ENCODE measurements at regions not wholly inside any gene's neighbourhood (a gene's known extent, or its start where the extent isn't known, plus 50 kb on each side); places are given as distances from the start of the nearest gene placed in this dataset.

DNA sequence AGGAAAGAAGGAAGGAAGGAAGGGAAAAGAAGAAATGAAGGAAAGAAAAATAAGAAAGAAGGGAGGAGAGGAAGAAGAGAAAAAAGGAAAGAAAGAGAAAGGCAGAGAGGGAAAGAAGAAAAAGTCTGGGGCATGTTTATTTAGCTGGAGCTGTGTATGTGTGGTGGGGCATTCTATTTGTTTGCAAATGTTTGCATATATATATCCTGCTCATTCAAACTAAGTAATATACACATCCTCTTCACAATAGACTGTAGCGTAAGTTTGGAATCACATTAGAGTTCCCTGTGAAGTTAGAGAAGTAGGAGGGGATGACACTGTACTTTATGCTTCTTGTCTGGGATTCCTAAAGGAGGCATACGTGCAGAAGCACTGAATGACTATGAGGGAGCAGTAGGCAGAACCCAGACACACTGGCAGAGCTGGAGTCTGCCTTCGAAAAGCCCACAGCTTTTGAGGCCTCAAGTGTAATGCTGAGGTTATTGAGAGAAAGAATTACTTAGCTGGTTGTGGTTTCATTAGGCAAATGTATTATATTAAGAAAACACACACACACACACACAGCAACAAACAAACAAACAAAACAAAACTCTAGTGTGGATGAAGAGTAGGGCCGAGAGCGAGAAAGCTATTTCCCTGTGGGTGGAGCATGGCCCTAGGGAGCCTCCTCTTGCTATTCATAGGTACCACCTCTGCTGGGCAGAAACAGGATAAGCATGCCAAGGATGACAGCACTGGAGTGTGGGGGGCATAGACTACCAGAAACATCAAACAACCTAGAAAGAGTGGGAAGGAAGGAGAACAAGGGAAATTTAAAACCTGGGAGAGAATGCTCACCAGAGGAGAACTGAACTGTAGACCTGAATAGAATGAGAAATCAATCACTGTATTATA, 905.1 kb upstream of the NXPH2 start:
- BruUV-seq (replicated peaks): no TSS peak
- Histone ChIP-seq H4K20me1 (replicated peaks; ENCODE audit: control insufficient read depth, extremely low read depth, insufficient read depth, low read length) (no peaks in the 10 kb centered on the region), H3K4me1 (ENCODE audit: control insufficient read depth, extremely low read depth, insufficient read depth, low read length) (no peaks in the 10 kb centered on the region), H3K4me3 (replicated peaks in 1 of 3; ENCODE audit: insufficient read depth in 1 of 3, low read depth in 1 of 3, low read length in 3 of 3) (no peak overlapping the region), H3K9ac (replicated peaks; ENCODE audit: extremely low read depth, insufficient read depth, low read length) (no peak overlapping the region), H3K4me2 (ENCODE audit: insufficient read depth, low read length) (no peak overlapping the region), H3K27ac (ENCODE audit: insufficient read depth, low read depth, low read length) (no peak overlapping the region), H3K79me2 (ENCODE audit: control insufficient read depth, insufficient read depth, low read length) (no peaks in the 10 kb centered on the region), H3K9me1 (replicated peaks; ENCODE audit: control insufficient read depth, extremely low read depth, insufficient read depth, low read length) (no peaks in the 10 kb centered on the region), H3K27me3 (ENCODE audit: control insufficient read depth in 2 of 2, insufficient read depth in 2 of 2, low read length in 2 of 2) (no peaks in the 10 kb centered on the region), H3K9me3 (replicated peaks; ENCODE audit: control insufficient read depth, insufficient read depth, low read length) (peaks cover 6% of the 10 kb centered on the region), H2AFZ (ENCODE audit: low read depth, low read length) (no peak overlapping the region), H3K36me3 (ENCODE audit: control insufficient read depth in 2 of 2, extremely low read depth in 1 of 2, insufficient read depth in 2 of 2, low read length in 2 of 2) (no peaks in the 10 kb centered on the region)
- FAIRE-seq (no peak), DNase-seq (ENCODE audit: low read depth, low spot score) (no peak)
- POLR2A ChIA-PET: no interaction called here
- intact Hi-C loops (cut with micrococcal nuclease): no loop called here
- CTCF ChIA-PET: no interaction called here
- dilution Hi-C loops (cut with MboI; ENCODE audit: extremely low pct_ligation_motif_present, low sequenced_read_pairs): no loop called here
- TF ChIP-seq FOS (IDR thresholded peaks at IDR 0.05; ENCODE audit: borderline replicate concordance, insufficient read depth, low read length) (no peak), EZH2 (IDR thresholded peaks at IDR 0.05; ENCODE audit: borderline replicate concordance, low read depth, low read length, severe bottlenecking) (no peak), GATA2 (IDR thresholded peaks at IDR 0.05; ENCODE audit: insufficient read depth, insufficient read length, low read depth, low read length) (no peak)

DNA sequence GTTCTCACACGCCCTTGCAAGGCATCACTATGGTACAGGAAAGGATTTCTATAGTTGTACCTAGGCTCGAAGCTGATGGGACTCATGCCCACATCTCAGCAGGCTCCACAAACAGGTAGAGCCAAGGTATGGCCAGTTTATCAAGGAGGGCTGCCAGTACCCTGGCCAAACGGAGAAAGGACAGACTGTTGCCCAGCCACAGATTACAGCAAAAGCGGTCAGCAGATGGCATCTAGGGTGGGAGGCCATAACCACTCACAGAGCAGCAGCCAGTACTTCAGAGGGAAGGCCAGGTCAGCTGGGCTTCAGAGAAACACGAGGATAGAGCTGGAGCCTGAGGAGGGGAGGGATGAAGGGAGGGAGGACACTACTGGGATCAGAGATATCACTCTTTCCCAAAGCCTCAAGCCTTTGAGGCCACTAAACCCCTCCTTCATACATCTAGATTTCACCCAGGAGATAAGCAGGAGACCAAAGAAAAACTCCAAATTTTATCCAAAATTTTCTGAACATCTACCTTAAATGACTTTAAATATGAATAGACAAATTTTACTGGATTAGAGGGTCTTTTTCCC, 904.2 kb upstream of the NXPH2 start:
- dilution Hi-C loops (cut with MboI; ENCODE audit: extremely low pct_ligation_motif_present, low sequenced_read_pairs) (no loop called here), intact Hi-C loops (cut with micrococcal nuclease) (no loop called here)
- BruUV-seq (replicated peaks): no TSS peak

More for the DNA sequence above, 904.2 kb upstream of the NXPH2 start:
- Histone ChIP-seq H3K27me3 (ENCODE audit: control insufficient read depth in 2 of 2, insufficient read depth in 2 of 2, low read length in 2 of 2) (no peaks in the 10 kb centered on the region), H3K36me3 (ENCODE audit: control insufficient read depth in 2 of 2, extremely low read depth in 1 of 2, insufficient read depth in 2 of 2, low read length in 2 of 2) (no peaks in the 10 kb centered on the region), H3K4me2 (ENCODE audit: insufficient read depth, low read length) (no peak overlapping the region), H3K4me3 (replicated peaks in 1 of 3; ENCODE audit: insufficient read depth in 1 of 3, low read depth in 1 of 3, low read length in 3 of 3) (no peak overlapping the region), H3K9me1 (replicated peaks; ENCODE audit: control insufficient read depth, extremely low read depth, insufficient read depth, low read length) (no peaks in the 10 kb centered on the region), H3K27ac (ENCODE audit: insufficient read depth, low read depth, low read length) (no peak overlapping the region), H4K20me1 (replicated peaks; ENCODE audit: control insufficient read depth, extremely low read depth, insufficient read depth, low read length) (no peaks in the 10 kb centered on the region), H3K4me1 (ENCODE audit: control insufficient read depth, extremely low read depth, insufficient read depth, low read length) (no peaks in the 10 kb centered on the region), H2AFZ (ENCODE audit: low read depth, low read length) (no peak overlapping the region), H3K9me3 (replicated peaks; ENCODE audit: control insufficient read depth, insufficient read depth, low read length) (peaks cover 6% of the 10 kb centered on the region), H3K9ac (replicated peaks; ENCODE audit: extremely low read depth, insufficient read depth, low read length) (no peak overlapping the region), H3K79me2 (ENCODE audit: control insufficient read depth, insufficient read depth, low read length) (no peaks in the 10 kb centered on the region)
- no peak for TF ChIP-seq GATA2 (IDR thresholded peaks at IDR 0.05; ENCODE audit: insufficient read depth, insufficient read length, low read depth, low read length)
- no peak for TF ChIP-seq FOS (IDR thresholded peaks at IDR 0.05; ENCODE audit: borderline replicate concordance, insufficient read depth, low read length)
- TF ChIP-seq POLR2AphosphoS5 (IDR thresholded peaks at IDR 0.05; ENCODE audit: insufficient read depth, low read depth, low read length): no peak
- TF ChIP-seq, protein P1, sequence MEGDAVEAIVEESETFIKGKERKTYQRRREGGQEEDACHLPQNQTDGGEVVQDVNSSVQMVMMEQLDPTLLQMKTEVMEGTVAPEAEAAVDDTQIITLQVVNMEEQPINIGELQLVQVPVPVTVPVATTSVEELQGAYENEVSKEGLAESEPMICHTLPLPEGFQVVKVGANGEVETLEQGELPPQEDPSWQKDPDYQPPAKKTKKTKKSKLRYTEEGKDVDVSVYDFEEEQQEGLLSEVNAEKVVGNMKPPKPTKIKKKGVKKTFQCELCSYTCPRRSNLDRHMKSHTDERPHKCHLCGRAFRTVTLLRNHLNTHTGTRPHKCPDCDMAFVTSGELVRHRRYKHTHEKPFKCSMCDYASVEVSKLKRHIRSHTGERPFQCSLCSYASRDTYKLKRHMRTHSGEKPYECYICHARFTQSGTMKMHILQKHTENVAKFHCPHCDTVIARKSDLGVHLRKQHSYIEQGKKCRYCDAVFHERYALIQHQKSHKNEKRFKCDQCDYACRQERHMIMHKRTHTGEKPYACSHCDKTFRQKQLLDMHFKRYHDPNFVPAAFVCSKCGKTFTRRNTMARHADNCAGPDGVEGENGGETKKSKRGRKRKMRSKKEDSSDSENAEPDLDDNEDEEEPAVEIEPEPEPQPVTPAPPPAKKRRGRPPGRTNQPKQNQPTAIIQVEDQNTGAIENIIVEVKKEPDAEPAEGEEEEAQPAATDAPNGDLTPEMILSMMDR (IDR thresholded peaks at IDR 0.05; ENCODE audit: extremely low read depth in 1 of 2, insufficient read depth in 1 of 2, low read depth in 1 of 2, low read length in 2 of 2): no peak
- no peak for TF ChIP-seq POLR2A (IDR thresholded peaks at IDR 0.05; ENCODE audit: low read depth, low read length)
- no peak for TF ChIP-seq JUN (IDR thresholded peaks at IDR 0.05; ENCODE audit: borderline replicate concordance, insufficient read depth, insufficient read length, low read depth)
- no peak for TF ChIP-seq EZH2 (IDR thresholded peaks at IDR 0.05; ENCODE audit: borderline replicate concordance, low read depth, low read length, severe bottlenecking)
- TF ChIP-seq MYC (IDR thresholded peaks at IDR 0.05; ENCODE audit: low read depth, low read length): no peak
- TF ChIP-seq, protein P2, sequence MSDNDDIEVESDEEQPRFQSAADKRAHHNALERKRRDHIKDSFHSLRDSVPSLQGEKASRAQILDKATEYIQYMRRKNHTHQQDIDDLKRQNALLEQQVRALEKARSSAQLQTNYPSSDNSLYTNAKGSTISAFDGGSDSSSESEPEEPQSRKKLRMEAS (IDR thresholded peaks at IDR 0.05; ENCODE audit: insufficient read depth, insufficient read length): no peak
- CTCF ChIA-PET: no interaction called here
- FAIRE-seq (no peak), DNase-seq (ENCODE audit: low read depth, low spot score) (no peak)
- POLR2A ChIA-PET: no interaction called here
